Neural cell (in vitro differentiated cells): ENCODE measurements at regions not wholly inside any gene's neighbourhood (a gene's known extent, or its start where the extent isn't known, plus 50 kb on each side); places are given as distances from the start of the nearest gene placed in this dataset.

Source experiments
- CTCF ChIP-seq: fragments of 450-650 bp; IDR thresholded peaks from 2 replicates; pipeline ENCODE4 v1.5.1; 2014; ENCODE audit warnings: antibody characterized with exemption, mild to moderate bottlenecking, moderate library complexity; ENCODE audit not compliant: poor library complexity, severe bottlenecking
- POLR2AphosphoS5 ChIP-seq: IDR thresholded peaks from 2 replicates; pipeline ENCODE4 v1.6.1; 2012
- RAD21 ChIP-seq: fragments of 450-650 bp; conservative IDR thresholded peaks from 2 replicates; pipeline ENCODE4 v1.6.1; 2014; ENCODE audit warnings: antibody characterized with exemption, mild to moderate bottlenecking, moderate library complexity
- SMC3 ChIP-seq: fragments of 450-650 bp; conservative IDR thresholded peaks from 2 replicates; pipeline ENCODE4 v1.6.1; 2014; ENCODE audit warnings: antibody characterized with exemption, mild to moderate bottlenecking, moderate library complexity; ENCODE audit not compliant: poor library complexity
- TAF1 ChIP-seq: IDR thresholded peaks from 2 replicates; pipeline ENCODE4 v1.6.1; 2012; ENCODE audit warnings: low read depth

- no peak for TF ChIP-seq CTCF
- no peak for TF ChIP-seq RAD21
- TF ChIP-seq SMC3: no peak
- TF ChIP-seq POLR2AphosphoS5: no peak
- TF ChIP-seq TAF1: no peak
Observed at GRCh38 chr6:85186546-85187175, 263.2 kb upstream of the NT5E start.
